ENCODE measurements at regions not wholly inside any gene's neighbourhood (a gene's known extent, or its start where the extent isn't known, plus 50 kb on each side); places are given as distances from the start of the nearest gene placed in this dataset.
"Not testable (repeated sequence)": the region's sequence is repeated elsewhere in the genome, so short reads cannot be mapped to it uniquely, and the experiment has no call there.

- no peak for DNase-seq
Observed at GRCh38 chr1:95809391-95809790, 575.4 kb downstream of the RWDD3 start.

GRCh38 chr1:95815511-95815910, 581.5 kb downstream of the RWDD3 start:
- no peak for DNase-seq

GRCh38 chr1:95829556-95829955, 595.5 kb downstream of the RWDD3 start:
- DNase-seq = no peak

- DNase-seq = no peak
Observed at GRCh38 chr1:95832370-95832769, 598.4 kb downstream of the RWDD3 start.

- no peak for DNase-seq
Observed at GRCh38 chr1:95849439-95849838, 615.4 kb downstream of the RWDD3 start.

- DNase-seq = no peak
Observed at GRCh38 chr1:95850165-95850649, 616.2 kb downstream of the RWDD3 start.

GRCh38 chr1:95850763-95851162, 616.8 kb downstream of the RWDD3 start:
- DNase-seq = no peak

GRCh38 chr1:95852483-95853070, 618.6 kb downstream of the RWDD3 start:
- DNase-seq = no peak

- no peak for DNase-seq
Observed at GRCh38 chr1:95854457-95854856, 620.4 kb downstream of the RWDD3 start.

- DNase-seq = no peak
Observed at GRCh38 chr1:95863086-95863485, 629.1 kb downstream of the RWDD3 start.

- no peak for DNase-seq
Observed at GRCh38 chr1:95865769-95866168, 631.8 kb downstream of the RWDD3 start.

- no peak for DNase-seq
Observed at GRCh38 chr1:95876276-95876675, 642.3 kb downstream of the RWDD3 start.

GRCh38 chr1:95879498-95880050, 645.6 kb downstream of the RWDD3 start:
- DNase-seq = no peak

GRCh38 chr1:95888941-95889390, 655.0 kb downstream of the RWDD3 start:
- no peak for DNase-seq

GRCh38 chr1:95889400-95889799, 655.4 kb downstream of the RWDD3 start:
- DNase-seq = no peak

- DNase-seq = no peak
Observed at GRCh38 chr1:95893921-95894320, 659.9 kb downstream of the RWDD3 start.

GRCh38 chr1:95903060-95903459, 669.0 kb downstream of the RWDD3 start:
- no peak for DNase-seq

- DNase-seq = no peak
Observed at GRCh38 chr1:95905818-95906395, 671.9 kb downstream of the RWDD3 start.

GRCh38 chr1:95911739-95912138, 677.7 kb downstream of the RWDD3 start:
- DNase-seq = not testable (repeated sequence)

- no peak for DNase-seq
Observed at GRCh38 chr1:95916616-95917015, 682.6 kb downstream of the RWDD3 start.

GRCh38 chr1:95924684-95925083, 690.7 kb downstream of the RWDD3 start:
- no peak for DNase-seq

- DNase-seq = no peak
Observed at GRCh38 chr1:95926331-95926730, 692.3 kb downstream of the RWDD3 start.

GRCh38 chr1:95927061-95927460, 693.1 kb downstream of the RWDD3 start:
- DNase-seq = no peak

GRCh38 chr1:95935719-95936118, 701.7 kb downstream of the RWDD3 start:
- DNase-seq = no peak
